H1 (cell line): ENCODE measurements at regions not wholly inside any gene's neighbourhood (a gene's known extent, or its start where the extent isn't known, plus 50 kb on each side); places are given as distances from the start of the nearest gene placed in this dataset.

Experiments used
- CTCF ChIA-PET: fragments of 300-600 bp; sonication (Branson Sonifier 250); formaldehyde crosslinking; loops from one replicate; lab custom pipeline; 2021; ENCODE audit not compliant: partially characterized antibody; lab: Charles Lee
- POLR2A ChIA-PET: fragments of 300-600 bp; sonication (Branson Sonifier 250); formaldehyde crosslinking; loops from one replicate; lab custom pipeline; 2021; ENCODE audit warnings: inconsistent platforms; ENCODE audit not compliant: partially characterized antibody; lab: Charles Lee
- DNase-seq, 2 experiments: peaks; one replicate each; pipeline versions ENCODE4 v3.0.0 to v3.0.0-alpha.2; 2010 to 2022; ENCODE audit warnings: low spot score in 2 of 2, low read depth in 1 of 2, mixed read lengths in 1 of 2
- FAIRE-seq: peaks from 2 replicates; lab custom pipeline; 2011; peaks lifted over from hg19 to GRCh38; lab: Jason Lieb, UNC
- H2AFZ ChIP-seq: 2 replicates; pipeline ENCODE4 v1.8.1; 2012; ENCODE audit warnings: low read length, inconsistent platforms
- H2AK5ac ChIP-seq: 2 replicates; pipeline ENCODE4 v1.6.1; 2013; ENCODE audit warnings: low read depth, low read length
- H2BK120ac ChIP-seq: replicated peaks from 2 replicates; pipeline ENCODE3; 2013; ENCODE audit warnings: low read depth, low read length, inconsistent platforms
- H2BK12ac ChIP-seq: 2 replicates; pipeline ENCODE4 v1.6.1; 2013; ENCODE audit warnings: low read depth, low read length
- H2BK15ac ChIP-seq: 2 replicates; pipeline ENCODE4 v1.6.1; 2013; ENCODE audit warnings: low read length
- H2BK20ac ChIP-seq: 2 replicates; pipeline ENCODE4 v1.6.1; 2013; ENCODE audit warnings: low read length
- H2BK5ac ChIP-seq: 2 replicates; pipeline ENCODE4 v1.6.1; 2013; ENCODE audit warnings: low read depth, low read length
- H3K14ac ChIP-seq: 2 replicates; pipeline ENCODE4 v1.6.1; 2013; ENCODE audit warnings: inconsistent platforms; ENCODE audit not compliant: insufficient read length
- H3K18ac ChIP-seq: 2 replicates; pipeline ENCODE4 v1.6.1; 2013; ENCODE audit warnings: low read length; ENCODE audit errors: extremely low read depth
- H3K23ac ChIP-seq: 2 replicates; pipeline ENCODE4 v1.6.1; 2013; ENCODE audit warnings: inconsistent platforms; ENCODE audit not compliant: insufficient read length
- H3K23me2 ChIP-seq: 2 replicates; pipeline ENCODE4 v1.6.1; 2013; ENCODE audit warnings: low read depth, low read length
- H3K27ac ChIP-seq: 2 replicates; pipeline ENCODE4 v1.6.1; 2011; ENCODE audit warnings: low read depth, low read length, inconsistent platforms
- H3K27me3 ChIP-seq, 4 experiments: replicated peaks in 1 of 4; 1 replicate in 1 of 4; 2 replicates in 3 of 4; pipeline versions ENCODE4 v1.6.1 to v1.8.1; 2011 to 2013; ENCODE audit warnings: low read length in 3 of 4, mild to moderate bottlenecking in 3 of 4, inconsistent platforms in 2 of 4, mixed read lengths in 2 of 4, moderate library complexity in 1 of 4; ENCODE audit not compliant: control insufficient read depth in 3 of 4, insufficient read depth in 3 of 4; ENCODE audit errors: extremely low read depth in 1 of 4
- H3K36me3 ChIP-seq, 4 experiments: 2 replicates each; pipeline versions ENCODE4 v1.6.1 to v1.8.1; 2011 to 2013; ENCODE audit warnings: mild to moderate bottlenecking in 4 of 4, low read length in 3 of 4, moderate library complexity in 2 of 4, control low read depth in 1 of 4, inconsistent platforms in 1 of 4; ENCODE audit not compliant: insufficient read depth in 4 of 4, control insufficient read depth in 2 of 4
- H3K4ac ChIP-seq: replicated peaks from 2 replicates; pipeline ENCODE3; 2013; ENCODE audit warnings: low read length, low read depth, mixed read lengths, inconsistent platforms; ENCODE audit not compliant: insufficient read length
- H3K4me1 ChIP-seq, 4 experiments: replicated peaks in 1 of 4; 1 replicate in 1 of 4; 2 replicates in 3 of 4; pipeline versions ENCODE4 v1.6.1 to v1.8.1; 2011 to 2013; ENCODE audit warnings: low read length in 3 of 4, inconsistent platforms in 2 of 4, mixed read lengths in 1 of 4; ENCODE audit not compliant: insufficient read depth in 4 of 4, control insufficient read depth in 3 of 4
- H3K4me2 ChIP-seq, 2 experiments: 2 replicates each; pipeline versions ENCODE4 v1.6.1 to v1.8.1; 2011 to 2013; ENCODE audit warnings: low read depth in 2 of 2, low read length in 2 of 2, control low read depth in 1 of 2, inconsistent platforms in 1 of 2, mild to moderate bottlenecking in 1 of 2; ENCODE audit not compliant: insufficient read depth in 1 of 2
- H3K4me3 ChIP-seq, 4 experiments: fragments of 200-600, 300-600 bp in 1 of 4; sonication (generic), shearing (Covaris generic), sonication (Bioruptor Twin) in 1 of 4; 2 replicates each; pipeline versions ENCODE4 v1.5.1 to v1.8.1; 2011 to 2016; ENCODE audit warnings: low read length in 4 of 4, low read depth in 3 of 4, control low read depth in 2 of 4, inconsistent platforms in 2 of 4, mild to moderate bottlenecking in 2 of 4, mixed read lengths in 1 of 4, moderate library complexity in 1 of 4; ENCODE audit not compliant: insufficient read depth in 2 of 4; ENCODE audit errors: extremely low read depth in 1 of 4
- H3K56ac ChIP-seq: replicated peaks from 2 replicates; pipeline ENCODE3; 2013; ENCODE audit warnings: low read depth, mild to moderate bottlenecking, mixed read lengths, low read length, inconsistent platforms; ENCODE audit not compliant: insufficient read length
- H3K79me1 ChIP-seq: 2 replicates; pipeline ENCODE4 v1.6.1; 2013; ENCODE audit warnings: low read depth, low read length, control low read depth
- H3K79me2 ChIP-seq, 2 experiments: 2 replicates each; pipeline versions ENCODE4 v1.6.1 to v1.8.1; 2012 to 2013; ENCODE audit warnings: low read length in 2 of 2, mild to moderate bottlenecking in 2 of 2, inconsistent platforms in 1 of 2; ENCODE audit not compliant: insufficient read depth in 2 of 2, control insufficient read depth in 1 of 2
- H3K9ac ChIP-seq, 4 experiments: replicated peaks in 1 of 4; 1 replicate in 1 of 4; 2 replicates in 3 of 4; pipeline versions ENCODE4 v1.6.1 to v1.8.1; 2011 to 2013; ENCODE audit warnings: low read depth in 3 of 4, low read length in 3 of 4, control low read depth in 2 of 4, mild to moderate bottlenecking in 2 of 4, moderate library complexity in 2 of 4, inconsistent platforms in 1 of 4; ENCODE audit errors: extremely low read depth in 1 of 4
- H3K9me3 ChIP-seq, 2 experiments: 2 replicates each; pipeline versions ENCODE4 v1.6.1 to v1.8.1; 2012 to 2013; ENCODE audit warnings: mild to moderate bottlenecking in 2 of 2, moderate library complexity in 2 of 2, control low read depth in 1 of 2, inconsistent platforms in 1 of 2, low read depth in 1 of 2, low read length in 1 of 2, mixed read lengths in 1 of 2; ENCODE audit not compliant: insufficient read depth in 2 of 2
- H4K20me1 ChIP-seq, 2 experiments: replicated peaks in 1 of 2; 2 replicates each; pipeline versions ENCODE3 to v1.8.1; 2011 to 2013; ENCODE audit warnings: inconsistent platforms in 2 of 2, low read length in 2 of 2, mild to moderate bottlenecking in 1 of 2; ENCODE audit not compliant: insufficient read depth in 2 of 2, control insufficient read depth in 1 of 2
- H4K5ac ChIP-seq: 2 replicates; pipeline ENCODE4 v1.6.1; 2013; ENCODE audit warnings: low read length, low read depth, mixed read lengths, inconsistent platforms; ENCODE audit not compliant: insufficient read length
- H4K8ac ChIP-seq: 2 replicates; pipeline ENCODE4 v1.8.0; 2013; ENCODE audit warnings: mild to moderate bottlenecking, moderate library complexity, low read length, inconsistent platforms; ENCODE audit not compliant: insufficient read depth; ENCODE audit errors: extremely low read depth
- H4K91ac ChIP-seq: replicated peaks from 2 replicates; pipeline ENCODE3; 2013; ENCODE audit warnings: low read length, mixed read lengths, inconsistent platforms; ENCODE audit not compliant: insufficient read length
- ASH2L ChIP-seq: fragments of 200-600, 300-600 bp; sonication (generic); IDR thresholded peaks from one replicate; pipeline ENCODE4 v1.7.1; 2017; ENCODE audit warnings: low read length
- CBX8 ChIP-seq: fragments of 300-800, 300-1000 bp; sonication (generic); IDR thresholded peaks from 2 replicates; pipeline ENCODE4 v1.7.1; 2016; ENCODE audit warnings: low read depth, low read length, borderline replicate concordance
- CREB1 ChIP-seq: IDR thresholded peaks from 2 replicates; pipeline ENCODE4 v1.6.1; 2012; ENCODE audit warnings: inconsistent platforms
- CTBP2 ChIP-seq: IDR thresholded peaks from 2 replicates; pipeline ENCODE4 v1.7.0; 2011; ENCODE audit warnings: borderline replicate concordance, mild to moderate bottlenecking, moderate library complexity, mixed read lengths, low read length; ENCODE audit not compliant: insufficient read depth, insufficient read length
- EP300 ChIP-seq, 2 experiments: IDR thresholded peaks; 1 replicate in 1 of 2; 2 replicates in 1 of 2; pipeline ENCODE4 v1.6.1; 2011 to 2012; ENCODE audit warnings: low read depth in 2 of 2, low read length in 2 of 2, mild to moderate bottlenecking in 2 of 2, borderline replicate concordance in 1 of 2, inconsistent platforms in 1 of 2, moderate library complexity in 1 of 2
- JUN ChIP-seq: IDR thresholded peaks from 2 replicates; pipeline ENCODE4 v1.6.1; 2011; ENCODE audit warnings: low read depth, mild to moderate bottlenecking, improper control_type of control experiment, low read length
- KDM4A ChIP-seq: IDR thresholded peaks from one replicate; pipeline ENCODE4 v1.7.1; 2012; ENCODE audit warnings: low read depth, mild to moderate bottlenecking, moderate library complexity, low read length, inconsistent platforms; ENCODE audit not compliant: severe bottlenecking
- KDM5A ChIP-seq: fragments of 200-600 bp; IDR thresholded peaks from 2 replicates; pipeline ENCODE4 v1.7.1; 2012; ENCODE audit warnings: mild to moderate bottlenecking, low read length, inconsistent platforms, mixed read lengths
- POLR2AphosphoS5 ChIP-seq: IDR thresholded peaks from 2 replicates; pipeline ENCODE4 v1.6.1; 2011; ENCODE audit warnings: low read depth, low read length
- SAP30 ChIP-seq: fragments of 300-600 bp; sonication (generic); IDR thresholded peaks from 2 replicates; pipeline ENCODE4 v1.7.1; 2012; ENCODE audit warnings: low read length, moderate library complexity, mild to moderate bottlenecking, inconsistent platforms; ENCODE audit not compliant: insufficient read depth, insufficient replicate concordance
- SIN3A ChIP-seq, 2 experiments: IDR thresholded peaks in 1 of 2; conservative IDR thresholded peaks in 1 of 2; 2 replicates each; pipeline ENCODE4 v1.6.1; 2011 to 2012; ENCODE audit warnings: low read length in 2 of 2, improper control_type of control experiment in 1 of 2, low read depth in 1 of 2, mild to moderate bottlenecking in 1 of 2
- SIX5 ChIP-seq: IDR thresholded peaks from 2 replicates; pipeline ENCODE4 v1.6.1; 2011; ENCODE audit warnings: mild to moderate bottlenecking, low read depth, low read length
- TCF12 ChIP-seq: IDR thresholded peaks from 2 replicates; pipeline ENCODE4 v1.6.1; 2011; ENCODE audit warnings: low read depth, mild to moderate bottlenecking, low read length
- TEAD4 ChIP-seq: IDR thresholded peaks from 2 replicates; pipeline ENCODE4 v1.6.1; 2012; ENCODE audit warnings: low read depth, low read length, inconsistent platforms, mixed read lengths
- WGBS, 2 experiments: shearing (Covaris generic) in 1 of 2; methylation state at CpG; one replicate each; pipeline versions ENCODE4 v1.1.6 to v1.1.7; 2013 to 2015; ENCODE audit warnings: low lambda C conversion rate in 2 of 2, mixed read lengths in 2 of 2, inconsistent platforms in 1 of 2, low coverage in 1 of 2, missing lambda C conversion rate in 1 of 2; ENCODE audit not compliant: insufficient replicate concordance in 2 of 2, insufficient coverage in 1 of 2, insufficient read length in 1 of 2; ENCODE audit errors: extremely low coverage in 1 of 2, missing lambda C conversion rate in 1 of 2; 5-methylcytosine and 5-hydroxymethylcytosine counted together
- TF ChIP-seq, protein P1 (sequence below): IDR thresholded peaks from 2 replicates; pipeline ENCODE4 v1.6.1; 2012; ENCODE audit warnings: inconsistent platforms

DNA sequence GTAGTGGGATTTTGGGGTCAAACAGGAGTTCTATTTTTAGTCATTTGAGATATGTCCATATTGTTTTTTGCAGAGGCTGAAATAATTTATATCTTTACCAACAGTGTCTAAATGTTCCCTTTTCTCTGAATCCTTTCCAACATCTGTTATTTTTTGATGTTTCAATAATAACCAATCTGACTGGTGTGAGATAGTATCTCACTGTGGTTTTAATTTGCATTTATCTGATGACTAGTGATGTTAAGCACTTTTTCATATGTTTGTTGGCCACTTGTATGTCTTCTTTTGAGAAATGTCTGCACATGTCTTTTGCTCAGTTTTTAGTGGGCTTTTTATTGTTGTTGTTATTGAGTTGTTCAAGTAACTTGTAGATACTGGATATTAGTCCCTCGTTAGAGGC is 1325.0 kb downstream of the BRINP3 start:
- Histone ChIP-seq H3K9me3 (no peaks in the 10 kb centered on the region), H4K8ac (no peak overlapping the region), H3K27ac (no peak overlapping the region), H4K5ac (no peak overlapping the region), H2AK5ac (no peak overlapping the region), H2BK12ac (no peak overlapping the region), H3K79me1 (no peaks in the 10 kb centered on the region), H3K56ac (no peak overlapping the region), H3K36me3 (no peaks in the 10 kb centered on the region), H3K4me3 (no peak overlapping the region), H2BK5ac (no peak overlapping the region), H3K14ac (no peak overlapping the region), H3K4me2 (no peak overlapping the region), H2AFZ (no peak overlapping the region), H2BK15ac (no peak overlapping the region), H4K20me1 (no peaks in the 10 kb centered on the region), H3K23ac (no peak overlapping the region), H3K4me1 (no peaks in the 10 kb centered on the region), H3K9ac (no peak overlapping the region), H3K4ac (no peak overlapping the region), H3K18ac (no peak overlapping the region), H3K23me2 (no peaks in the 10 kb centered on the region), H3K79me2 (no peaks in the 10 kb centered on the region), H4K91ac (no peak overlapping the region), H3K27me3 (no peaks in the 10 kb centered on the region), H2BK120ac (no peak overlapping the region), H2BK20ac (no peak overlapping the region)
- FAIRE-seq (no peak), DNase-seq (no peak)
- WGBS, 2 experiments, result 100% methylated on average over 1 of the region's 1 CpG; no CpG with 5 or more reads in 1 of the 2 experiments
- ChIA-PET POLR2A (no interaction called here), CTCF (no interaction called here)
- TF ChIP-seq SIN3A (conservative IDR thresholded peaks at IDR 0.05 in 1 of 2, IDR thresholded peaks at IDR 0.05 in 1 of 2; ENCODE audit: low read depth in 1 of 2, low read length in 2 of 2) (no peak), JUN (no peak), CBX8 (no peak), EP300 (IDR thresholded peaks at IDR 0.05; ENCODE audit: borderline replicate concordance in 1 of 2, low read depth in 2 of 2, low read length in 2 of 2) (no peak), CREB1 (no peak), CTBP2 (no peak), SIX5 (no peak), ASH2L (no peak), TCF12 (no peak), POLR2AphosphoS5 (no peak), SAP30 (no peak), KDM4A (no peak), KDM5A (no peak), TEAD4 (no peak)
- TF ChIP-seq, protein P1, sequence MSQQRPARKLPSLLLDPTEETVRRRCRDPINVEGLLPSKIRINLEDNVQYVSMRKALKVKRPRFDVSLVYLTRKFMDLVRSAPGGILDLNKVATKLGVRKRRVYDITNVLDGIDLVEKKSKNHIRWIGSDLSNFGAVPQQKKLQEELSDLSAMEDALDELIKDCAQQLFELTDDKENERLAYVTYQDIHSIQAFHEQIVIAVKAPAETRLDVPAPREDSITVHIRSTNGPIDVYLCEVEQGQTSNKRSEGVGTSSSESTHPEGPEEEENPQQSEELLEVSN, result no peak
